ENCODE measurements at regions not wholly inside any gene's neighbourhood (a gene's known extent, or its start where the extent isn't known, plus 50 kb on each side); places are given as distances from the start of the nearest gene placed in this dataset.

DNA sequence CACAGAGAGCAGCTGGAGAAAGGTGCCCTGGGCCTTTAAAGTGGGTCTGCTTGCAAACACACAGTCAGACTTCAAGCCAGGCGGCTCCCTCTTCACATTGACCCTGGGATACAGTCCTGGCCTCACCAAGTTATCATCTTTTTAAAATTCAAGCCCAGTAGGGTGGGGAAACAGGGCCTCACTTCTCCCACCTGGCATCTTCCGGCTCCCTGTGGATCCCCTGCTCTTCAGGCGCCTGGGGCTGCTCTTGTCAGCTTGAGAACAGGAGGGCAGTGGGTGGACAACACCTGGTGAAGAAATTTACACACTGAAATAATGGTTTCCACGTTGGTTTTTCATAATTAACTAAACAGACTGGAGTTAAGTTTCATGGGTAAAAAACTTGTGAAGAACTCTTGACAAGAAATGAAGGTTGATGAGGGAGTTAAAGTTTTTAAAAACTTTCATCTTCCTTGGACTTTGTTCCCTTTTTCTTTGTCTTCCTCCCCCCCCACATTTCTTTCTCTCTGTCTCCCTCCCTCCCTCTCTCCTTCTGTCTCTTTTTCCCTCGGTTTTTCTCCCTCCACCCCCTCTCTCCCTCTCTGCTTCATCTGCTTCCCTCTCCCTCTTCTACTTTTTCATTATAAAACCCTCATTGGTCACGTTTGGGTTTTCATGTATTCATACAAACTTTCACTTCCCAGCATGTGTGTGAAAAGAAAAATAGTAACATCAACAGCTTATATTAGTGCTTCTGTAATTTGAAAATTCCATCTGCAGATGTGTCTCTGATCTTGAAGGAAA is 219.6 kb downstream of the DMRT2 start:
- no peak for DNase-seq

- no peak for DNase-seq
Measured at GRCh38 chr9:1271367-1271766, 221.2 kb downstream of the DMRT2 start.

DNA sequence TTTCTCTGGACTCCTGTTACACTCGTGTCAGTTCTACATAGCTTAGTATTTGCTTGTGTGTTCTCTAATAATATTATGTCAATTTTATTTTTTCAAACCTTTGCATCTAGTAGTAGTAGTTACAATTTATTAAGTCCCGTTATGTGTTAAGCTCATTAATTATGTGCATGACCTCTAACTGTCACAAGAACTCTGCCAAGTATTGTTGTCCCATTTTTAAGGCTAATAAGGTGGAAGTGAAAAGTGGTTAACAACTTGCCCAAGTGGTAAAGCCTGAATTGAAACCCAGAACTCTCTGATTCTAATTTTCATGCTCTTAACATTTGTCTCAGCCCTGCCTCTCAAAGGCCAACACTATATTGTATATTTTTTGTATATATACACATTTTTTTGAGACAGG is 221.6 kb downstream of the DMRT2 start:
- no peak for DNase-seq

DNA sequence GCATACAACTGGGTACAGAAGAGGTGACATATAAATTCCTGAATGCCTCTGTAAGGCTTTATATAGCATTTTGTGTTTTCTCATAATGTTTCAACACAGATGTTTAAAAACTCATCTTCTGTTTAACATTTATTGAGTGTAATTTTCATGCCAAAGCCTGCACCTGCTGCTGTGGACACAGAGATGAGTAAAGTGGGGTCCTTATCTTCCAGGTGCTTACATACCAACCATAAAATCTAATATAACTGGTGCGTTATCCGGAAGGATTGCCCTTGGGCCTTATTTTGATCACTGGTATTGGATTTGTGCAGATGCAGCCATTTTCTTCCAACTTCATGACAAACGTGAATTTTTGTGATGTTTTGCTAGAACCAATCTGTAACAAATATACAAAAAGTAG is 222.3 kb downstream of the DMRT2 start:
- no peak for DNase-seq

GRCh38 chr9:1273859-1274258 is 223.7 kb downstream of the DMRT2 start:
- DNase-seq, result no peak

GRCh38 chr9:1274334-1274733 is 224.2 kb downstream of the DMRT2 start:
- DNase-seq, result no peak

- DNase-seq, result no peak
Measured at GRCh38 chr9:1276474-1276873, 226.3 kb downstream of the DMRT2 start.

DNA sequence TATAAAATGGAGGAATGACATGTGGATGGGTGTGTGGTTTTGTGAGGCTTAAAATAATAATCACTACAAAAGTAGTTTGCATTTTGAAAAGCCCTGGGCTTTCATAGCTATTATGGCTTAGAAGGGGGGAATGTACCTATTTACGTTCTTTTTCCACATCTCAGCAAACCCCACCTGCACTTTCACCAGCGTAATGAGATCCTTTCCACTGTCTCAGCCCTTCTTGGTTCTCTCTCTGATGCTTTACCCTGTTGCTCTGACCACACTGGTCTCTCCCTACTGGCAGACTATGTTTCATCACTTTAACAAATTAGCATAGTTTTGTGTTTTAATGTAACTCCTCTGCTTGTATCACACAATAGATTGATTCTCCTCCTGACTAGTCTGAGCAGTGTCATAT is 234.6 kb downstream of the DMRT2 start:
- no peak for DNase-seq

DNA sequence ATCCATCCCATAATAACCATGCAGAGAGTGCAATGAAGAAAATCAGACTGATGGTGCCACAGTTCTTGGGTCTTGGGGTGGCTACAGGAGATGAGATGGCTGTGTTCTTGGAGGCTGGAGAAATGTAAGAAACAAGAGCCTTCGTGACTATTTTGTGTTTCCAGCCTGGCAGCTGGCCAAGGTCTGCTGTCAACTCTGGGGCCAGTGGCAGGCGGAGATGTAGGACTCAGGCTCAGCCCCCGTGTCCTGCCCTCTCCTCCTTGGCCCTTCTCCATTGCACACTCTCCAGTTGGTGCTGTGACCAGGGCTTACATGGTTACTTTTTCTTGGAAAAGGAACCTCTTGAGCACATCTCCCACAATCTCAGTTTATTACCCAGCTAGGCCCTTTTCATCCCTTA is 235.4 kb downstream of the DMRT2 start:
- DNase-seq, result no peak

DNA sequence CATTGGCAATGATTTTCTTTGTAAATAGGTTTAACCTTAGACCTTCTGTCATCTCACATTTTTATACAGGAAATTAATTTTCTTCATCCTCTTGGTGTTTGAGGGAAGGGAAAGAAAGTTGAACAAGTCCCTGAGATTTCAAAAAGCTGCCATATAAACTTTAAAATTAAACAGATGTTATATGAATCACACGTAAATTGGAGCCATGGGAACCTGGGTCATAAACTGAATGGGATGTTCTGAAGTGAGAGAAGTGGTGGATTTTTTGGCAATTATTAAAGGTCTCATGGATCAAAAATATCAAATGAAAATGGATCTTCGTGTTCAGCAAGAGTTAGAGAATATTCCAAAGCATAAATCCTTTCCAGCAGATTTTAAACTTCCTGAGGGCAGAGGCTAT is 242.2 kb downstream of the DMRT2 start:
- no peak for DNase-seq

DNA sequence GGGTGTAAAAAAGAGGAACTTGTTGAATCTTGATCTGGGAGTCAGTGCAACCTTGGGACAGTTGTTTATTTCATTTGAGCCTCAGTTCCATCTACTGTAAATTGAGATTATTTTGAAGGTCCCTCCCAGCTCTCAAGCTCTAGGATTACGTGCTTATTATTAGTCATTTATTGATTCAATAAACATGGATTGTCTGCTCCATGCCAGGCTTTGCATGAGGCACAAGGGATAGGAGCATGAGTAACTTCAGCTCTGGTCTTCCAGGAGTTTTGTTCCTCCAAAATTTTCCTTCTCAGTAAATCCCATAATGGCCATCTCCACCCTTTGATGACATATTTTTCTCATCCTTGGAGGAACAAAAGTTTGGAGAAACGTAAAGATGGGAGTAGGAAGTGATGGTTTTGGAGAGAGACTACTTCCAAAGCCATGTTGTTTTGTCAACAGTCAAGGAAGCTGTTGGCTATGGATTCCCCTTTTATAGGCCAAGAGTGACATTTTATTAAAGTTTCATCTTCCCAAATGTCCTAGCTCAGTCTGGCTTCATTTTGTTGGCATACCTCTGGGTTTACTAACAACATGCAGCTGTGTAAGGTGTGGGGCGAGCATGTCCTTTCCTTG is 244.6 kb downstream of the DMRT2 start:
- DNase-seq, result no peak

- DNase-seq, result no peak
Measured at GRCh38 chr9:1296331-1296730, 246.2 kb downstream of the DMRT2 start.

DNA sequence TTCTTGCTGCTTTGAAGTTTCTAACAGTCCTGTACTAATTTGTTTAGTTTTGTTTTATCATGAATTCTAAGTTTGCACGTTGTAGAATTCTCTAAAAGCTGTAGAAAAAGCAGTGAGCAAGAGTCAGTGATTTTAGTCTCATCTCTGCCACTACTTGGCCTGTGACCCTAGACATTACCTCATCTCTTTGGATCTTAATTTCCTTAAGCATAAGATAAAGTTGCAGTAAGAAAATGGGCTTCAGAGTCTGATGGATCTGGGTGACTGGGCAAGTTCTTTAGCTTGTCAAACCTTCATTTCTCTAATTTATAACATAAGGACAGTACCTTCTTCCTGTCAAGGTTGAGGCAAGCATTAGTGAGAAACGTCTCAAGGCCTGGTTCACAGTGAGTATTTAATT is 247.9 kb downstream of the DMRT2 start:
- no peak for DNase-seq

- no peak for DNase-seq
Measured at GRCh38 chr9:1300941-1301340, 250.8 kb downstream of the DMRT2 start.

DNA sequence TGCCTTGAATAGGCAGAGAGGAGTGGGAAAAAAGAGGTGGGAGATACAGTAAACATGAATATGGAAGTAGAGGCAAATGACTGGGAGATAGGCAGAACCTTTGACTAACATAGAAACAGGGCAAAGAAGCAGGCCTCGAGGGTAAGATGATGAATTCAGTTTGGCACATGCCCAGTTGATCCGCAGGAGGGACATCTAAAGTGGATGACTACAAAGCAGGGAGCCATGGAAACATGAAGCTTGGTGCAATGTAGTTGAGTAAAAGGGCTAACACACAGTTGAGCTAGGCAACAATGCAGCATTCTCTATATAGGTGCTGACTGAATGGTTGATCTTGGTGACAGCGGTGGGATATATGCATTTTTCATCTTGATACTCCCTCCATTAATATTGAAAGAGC is 253.8 kb downstream of the DMRT2 start:
- DNase-seq, result no peak

DNA sequence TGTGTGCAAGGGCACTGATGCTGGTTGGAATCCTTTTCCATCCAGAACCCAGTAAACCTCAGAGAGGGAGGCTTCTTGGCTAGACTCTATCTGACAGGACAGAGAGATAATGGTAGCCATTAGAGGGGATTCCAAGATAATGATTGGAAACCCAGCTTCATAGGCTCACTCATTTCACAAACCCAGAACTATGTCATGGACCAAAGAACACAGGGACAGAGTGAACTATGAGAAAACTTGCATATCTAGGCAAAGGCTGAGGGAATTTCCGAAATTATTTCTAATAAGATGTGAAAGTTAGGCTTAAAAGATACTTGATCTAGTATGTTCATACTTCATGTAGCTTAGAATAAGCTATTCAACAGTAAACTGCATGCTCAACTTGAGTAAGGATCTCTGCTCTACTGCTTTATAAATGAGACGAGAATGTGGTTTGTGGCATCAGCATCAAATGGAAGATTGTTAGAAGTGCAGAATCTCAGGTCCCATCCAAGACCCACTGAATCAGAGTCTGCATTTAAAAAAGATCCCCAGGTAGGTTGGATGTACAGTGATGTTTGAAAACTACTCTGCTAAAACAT is 261.4 kb downstream of the DMRT2 start:
- no peak for DNase-seq

GRCh38 chr9:1319436-1319835 is 269.3 kb downstream of the DMRT2 start:
- no peak for DNase-seq

DNA sequence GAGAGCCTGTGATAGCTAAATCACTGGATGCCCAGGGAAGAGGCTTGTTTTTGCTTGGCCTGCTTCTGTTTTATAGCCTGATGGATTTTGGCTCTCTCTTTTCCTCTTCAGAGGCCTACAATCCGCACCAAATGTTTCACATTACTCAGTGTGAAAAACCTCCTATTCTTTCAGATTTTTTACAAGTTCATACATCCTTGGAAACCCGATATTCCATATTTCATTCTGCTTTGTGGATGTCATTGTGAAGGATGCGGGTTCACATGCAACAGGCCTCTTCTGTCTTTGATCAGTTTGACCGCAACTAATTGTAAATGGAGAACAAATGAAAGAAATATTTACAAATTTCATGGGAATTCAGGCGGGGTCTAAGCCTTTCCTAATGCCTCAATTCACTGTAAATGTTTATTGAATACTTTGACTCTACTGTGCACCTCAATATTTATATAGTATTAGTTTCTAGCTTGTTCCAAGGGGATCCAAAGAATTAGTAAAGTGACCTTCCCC is 269.9 kb downstream of the DMRT2 start:
- DNase-seq, result no peak

DNA sequence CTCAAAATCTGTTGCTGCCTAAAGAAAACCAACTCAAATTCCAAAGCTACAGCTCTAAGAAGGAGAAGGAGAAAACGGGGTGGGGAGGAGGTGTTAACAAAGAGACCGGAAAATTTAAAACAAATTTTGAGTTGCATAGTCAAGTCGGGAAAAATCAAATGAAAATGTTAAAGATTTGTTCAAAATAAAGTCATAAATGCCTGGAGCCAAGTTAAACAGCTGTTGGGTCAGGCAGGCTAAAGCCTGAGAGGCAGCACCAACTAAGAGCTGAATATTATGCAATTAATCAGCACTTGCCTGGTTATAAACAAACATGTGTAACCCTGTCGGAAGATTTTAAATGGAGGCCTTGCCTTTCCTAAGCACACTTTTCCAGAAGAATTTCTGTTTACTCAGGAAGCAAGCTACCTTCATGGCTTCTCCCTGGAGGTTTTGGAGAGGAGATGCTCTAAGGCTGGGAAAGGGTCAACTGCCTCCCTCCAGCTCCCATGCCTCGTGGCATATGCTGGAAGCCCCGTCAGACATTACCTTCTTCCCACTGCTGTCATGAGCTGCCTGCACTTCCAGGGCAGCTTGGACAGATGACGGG is 270.5 kb downstream of the DMRT2 start:
- DNase-seq, result no peak

DNA sequence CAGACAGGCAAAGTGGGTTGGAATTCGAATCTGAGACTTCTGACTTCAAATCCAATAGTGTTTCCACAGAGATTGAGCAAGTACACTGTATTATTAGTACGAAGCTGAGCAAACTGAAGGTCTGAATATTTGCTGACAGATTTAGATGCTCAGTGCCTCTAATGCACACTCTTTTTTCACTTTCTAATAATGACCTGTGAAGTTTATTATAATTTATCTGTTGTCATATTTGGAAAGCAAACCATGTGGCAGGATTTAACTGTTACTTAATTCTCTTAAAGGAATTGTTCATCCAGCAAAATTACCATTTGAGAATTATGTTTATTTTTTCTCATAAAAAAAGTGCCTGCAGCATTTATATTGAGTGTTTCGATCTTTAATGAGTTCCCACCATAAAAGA is 277.3 kb downstream of the DMRT2 start:
- DNase-seq, result no peak

DNA sequence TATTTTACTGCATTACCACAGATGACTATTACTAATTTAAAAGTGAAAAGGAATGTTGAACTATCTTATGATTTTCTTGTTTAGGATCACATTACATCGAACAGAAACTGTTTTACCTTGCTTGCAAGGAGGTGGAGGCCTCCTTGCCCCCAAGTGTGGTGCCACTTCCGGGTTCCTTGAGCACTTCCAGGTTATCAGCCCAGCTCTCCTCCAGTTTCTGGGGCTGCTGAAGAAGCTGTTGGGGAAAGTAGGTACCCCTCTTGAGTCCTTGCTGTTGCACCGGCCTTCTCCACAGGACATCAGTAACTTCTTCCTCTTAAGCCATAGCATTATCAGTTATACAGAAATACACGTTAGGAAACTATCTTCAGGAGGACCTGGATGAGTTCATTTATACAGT is 278.2 kb downstream of the DMRT2 start:
- no peak for DNase-seq

GRCh38 chr9:1331546-1332038 is 281.4 kb downstream of the DMRT2 start:
- DNase-seq, result no peak

- DNase-seq, result no peak
Measured at GRCh38 chr9:1332156-1332555, 282.0 kb downstream of the DMRT2 start.

GRCh38 chr9:1335174-1335573 is 285.0 kb downstream of the DMRT2 start:
- DNase-seq, result no peak

All from activated CD4-positive, alpha-beta T cell treated with anti-CD3 and anti-CD28 coated beads, Interleukin-2, amount 50 U/mL, for 4 hours (primary cell).